ENCODE measurements at regions not wholly inside any gene's neighbourhood (a gene's known extent, or its start where the extent isn't known, plus 50 kb on each side); places are given as distances from the start of the nearest gene placed in this dataset.

- POLR2A ChIA-PET = no interaction called here
- TF ChIP-seq EZH2phosphoT487 (IDR thresholded peaks at IDR 0.05; ENCODE audit: borderline replicate concordance, low read depth, low read length) = no peak
- no peak for TF ChIP-seq CTCF (conservative IDR thresholded peaks at IDR 0.05; ENCODE audit: low read length)
- Histone ChIP-seq H3K4me3 (ENCODE audit: low read depth, low read length, poor library complexity, severe bottlenecking) (no peak overlapping the region), H3K79me2 (ENCODE audit: insufficient read depth, low read depth, low read length) (no peaks in the 10 kb centered on the region), H3K27ac (ENCODE audit: low read depth, low read length, poor library complexity, severe bottlenecking) (no peak overlapping the region), H4K20me1 (ENCODE audit: insufficient read depth, low read length) (no peaks in the 10 kb centered on the region), H2AFZ (ENCODE audit: low read length) (no peak overlapping the region), H3K4me2 (ENCODE audit: low read length) (no peak overlapping the region), H3K4me1 (ENCODE audit: insufficient read depth, low read length, poor library complexity, severe bottlenecking) (no peaks in the 10 kb centered on the region), H3K9me2 (ENCODE audit: insufficient read depth, low read length) (no peaks in the 10 kb centered on the region), H3K36me3 (ENCODE audit: insufficient read depth, low read length) (no peaks in the 10 kb centered on the region), H3K9me3 (ENCODE audit: low read length) (no peaks in the 10 kb centered on the region)
- no TSS peak for BruUV-seq (replicated peaks)
- DNase-seq (ENCODE audit: low spot score) = no peak
- CTCF ChIA-PET (ENCODE audit: unreplicated experiment) = no interaction called here
- intact Hi-C loops (cut with micrococcal nuclease; ENCODE audit: unreplicated experiment) = no loop called here
Measured at GRCh38 chr14:82094829-82095345, 561.2 kb upstream of the SEL1L start.

- Histone ChIP-seq H3K27ac (ENCODE audit: low read depth, low read length, poor library complexity, severe bottlenecking) (no peak overlapping the region), H3K9me2 (ENCODE audit: insufficient read depth, low read length) (no peaks in the 10 kb centered on the region), H3K9me3 (ENCODE audit: low read length) (no peaks in the 10 kb centered on the region), H3K4me2 (ENCODE audit: low read length) (no peak overlapping the region), H3K4me1 (ENCODE audit: insufficient read depth, low read length, poor library complexity, severe bottlenecking) (no peaks in the 10 kb centered on the region), H2AFZ (ENCODE audit: low read length) (no peak overlapping the region), H3K36me3 (ENCODE audit: insufficient read depth, low read length) (no peaks in the 10 kb centered on the region), H4K20me1 (ENCODE audit: insufficient read depth, low read length) (no peaks in the 10 kb centered on the region), H3K79me2 (ENCODE audit: insufficient read depth, low read depth, low read length) (no peaks in the 10 kb centered on the region), H3K4me3 (ENCODE audit: low read depth, low read length, poor library complexity, severe bottlenecking) (no peak overlapping the region)
- intact Hi-C loops (cut with micrococcal nuclease; ENCODE audit: unreplicated experiment) = no loop called here
- ChIA-PET POLR2A (no interaction called here), CTCF (ENCODE audit: unreplicated experiment) (no interaction called here)
- no peak for DNase-seq (ENCODE audit: low spot score)
- no peak for TF ChIP-seq CTCF (conservative IDR thresholded peaks at IDR 0.05; ENCODE audit: low read length)
- TF ChIP-seq EZH2phosphoT487 (IDR thresholded peaks at IDR 0.05; ENCODE audit: borderline replicate concordance, low read depth, low read length) = no peak
- BruUV-seq (replicated peaks) = no TSS peak
Measured at GRCh38 chr14:82104013-82104412, 570.4 kb upstream of the SEL1L start.

- Histone ChIP-seq H2AFZ (ENCODE audit: low read length) (no peak overlapping the region), H3K9me2 (ENCODE audit: insufficient read depth, low read length) (no peaks in the 10 kb centered on the region), H3K4me1 (ENCODE audit: insufficient read depth, low read length, poor library complexity, severe bottlenecking) (no peaks in the 10 kb centered on the region), H4K20me1 (ENCODE audit: insufficient read depth, low read length) (no peaks in the 10 kb centered on the region), H3K4me2 (ENCODE audit: low read length) (no peak overlapping the region), H3K9me3 (ENCODE audit: low read length) (no peaks in the 10 kb centered on the region), H3K79me2 (ENCODE audit: insufficient read depth, low read depth, low read length) (no peaks in the 10 kb centered on the region), H3K27ac (ENCODE audit: low read depth, low read length, poor library complexity, severe bottlenecking) (no peak overlapping the region), H3K36me3 (ENCODE audit: insufficient read depth, low read length) (no peaks in the 10 kb centered on the region), H3K4me3 (ENCODE audit: low read depth, low read length, poor library complexity, severe bottlenecking) (no peak overlapping the region)
- TF ChIP-seq CTCF (conservative IDR thresholded peaks at IDR 0.05; ENCODE audit: low read length) (no peak), EZH2phosphoT487 (IDR thresholded peaks at IDR 0.05; ENCODE audit: borderline replicate concordance, low read depth, low read length) (no peak)
- DNase-seq (ENCODE audit: low spot score) = no peak
- intact Hi-C loops (cut with micrococcal nuclease; ENCODE audit: unreplicated experiment) = no loop called here
- CTCF ChIA-PET (ENCODE audit: unreplicated experiment) = no interaction called here
- BruUV-seq (replicated peaks) = no TSS peak
- POLR2A ChIA-PET = no interaction called here
Measured at GRCh38 chr14:82112210-82112839, 578.7 kb upstream of the SEL1L start.

Measured in OCI-LY7 (cell line).